HCEC 1CT (cell line): ENCODE measurements at regions not wholly inside any gene's neighbourhood (a gene's known extent, or its start where the extent isn't known, plus 50 kb on each side); places are given as distances from the start of the nearest gene placed in this dataset.
"Not testable (repeated sequence)": the region's sequence is repeated elsewhere in the genome, so short reads cannot be mapped to it uniquely, and the experiment has no call there.

Experiments
- DNase-seq: peaks from one replicate; pipeline ENCODE4 v3.0.0-alpha.2; 2017

DNA sequence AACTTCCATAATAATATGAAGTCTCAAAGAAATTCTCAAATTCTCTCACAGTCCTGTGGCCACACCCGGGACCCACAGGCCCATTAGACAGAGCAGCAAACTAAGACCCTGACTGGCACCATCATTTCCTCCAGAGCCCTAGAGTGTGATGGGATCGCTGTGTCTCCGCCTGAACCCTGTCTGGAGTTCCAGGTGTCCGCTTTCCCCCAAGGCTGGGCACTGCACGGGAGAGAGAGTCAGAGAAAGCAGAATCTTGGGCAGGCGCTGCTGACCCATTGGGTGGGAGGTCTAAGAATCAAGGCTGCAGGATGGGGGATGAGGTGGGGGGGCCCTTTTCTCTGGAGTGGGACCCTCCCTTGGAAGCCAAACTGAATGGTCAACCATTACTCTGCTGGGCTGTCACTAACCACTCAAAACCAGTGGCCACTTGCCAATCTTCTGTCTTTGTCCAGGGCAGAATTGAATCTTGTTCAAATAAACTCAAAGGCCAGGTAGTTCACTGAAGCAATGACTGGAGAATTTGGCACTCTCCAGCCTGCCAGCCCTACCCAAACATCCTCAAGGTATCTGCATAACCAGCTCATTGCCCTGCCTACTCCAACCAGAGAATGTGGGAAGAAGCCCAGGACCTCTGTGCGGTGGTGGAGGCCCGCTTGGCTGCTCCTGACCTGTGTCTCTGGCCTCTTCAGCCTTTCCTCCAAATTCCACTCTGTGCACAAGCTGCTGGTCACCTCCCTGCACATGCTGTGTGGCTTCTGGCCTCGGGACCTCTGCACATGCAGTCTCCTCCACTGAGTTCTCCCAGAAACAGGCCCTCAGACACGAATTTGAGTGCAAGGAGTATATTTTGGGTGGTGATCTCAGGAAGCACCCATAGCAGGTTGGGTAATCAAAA is 141.1 kb downstream of the CEBPB start:
- no peak for DNase-seq

DNA sequence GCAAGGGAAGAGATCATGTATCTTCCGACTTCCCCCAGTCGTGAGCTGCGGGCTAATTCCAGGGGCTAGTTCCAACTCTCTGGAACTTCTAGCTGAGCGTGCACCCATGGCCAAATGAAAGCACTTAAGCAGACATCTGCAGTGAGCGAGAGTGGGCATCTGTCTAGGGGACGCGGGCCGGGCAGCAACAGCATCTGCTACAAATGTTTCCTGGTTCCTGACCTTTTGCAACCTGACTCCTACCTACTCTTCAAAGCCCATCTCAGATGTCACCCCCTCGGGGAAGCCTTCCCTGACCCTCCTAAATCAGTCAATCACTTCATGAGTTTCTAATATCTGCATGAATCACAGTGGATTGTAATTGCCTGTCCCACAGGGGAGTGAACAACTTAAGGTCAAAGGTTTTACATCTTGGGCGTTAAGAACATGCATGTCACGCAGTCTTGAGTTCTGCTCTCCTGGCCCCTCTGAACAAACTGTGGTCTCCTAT is 141.9 kb downstream of the CEBPB start:
- no peak for DNase-seq

DNA sequence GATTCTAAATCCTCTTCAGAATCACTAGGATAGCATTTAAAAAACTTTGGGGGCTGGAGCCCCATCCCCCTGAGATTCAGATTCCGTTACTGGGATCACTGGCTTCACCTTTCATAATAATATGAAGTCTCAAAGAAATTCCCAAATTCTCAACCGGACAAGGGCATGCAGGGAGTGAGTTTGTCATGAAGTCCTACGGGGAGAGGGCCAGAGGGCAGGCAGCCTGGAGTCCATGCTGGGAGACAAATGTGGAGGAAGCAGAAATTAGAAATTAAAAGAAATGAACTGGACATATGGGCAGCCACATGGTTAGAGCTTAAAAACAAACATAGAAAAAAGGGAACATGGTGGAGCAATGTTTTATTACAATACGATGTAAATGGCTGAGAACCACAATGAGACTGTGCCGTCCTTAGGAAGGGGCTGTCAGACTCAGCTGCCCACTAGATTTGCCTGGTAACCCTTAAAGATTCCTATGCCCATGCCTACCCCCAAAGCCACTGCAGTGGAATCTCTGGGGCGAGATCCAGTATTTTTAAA is 142.6 kb downstream of the CEBPB start:
- no peak for DNase-seq

GRCh38 chr20:50333812-50334211 is 143.2 kb downstream of the CEBPB start:
- peak; percentile 94 for DNase-seq

- not testable (repeated sequence) for DNase-seq
Observed at GRCh38 chr20:50334512-50334911, 143.9 kb downstream of the CEBPB start.

- peak; percentile 27 for DNase-seq
Observed at GRCh38 chr20:50335105-50335504, 144.5 kb downstream of the CEBPB start.

DNA sequence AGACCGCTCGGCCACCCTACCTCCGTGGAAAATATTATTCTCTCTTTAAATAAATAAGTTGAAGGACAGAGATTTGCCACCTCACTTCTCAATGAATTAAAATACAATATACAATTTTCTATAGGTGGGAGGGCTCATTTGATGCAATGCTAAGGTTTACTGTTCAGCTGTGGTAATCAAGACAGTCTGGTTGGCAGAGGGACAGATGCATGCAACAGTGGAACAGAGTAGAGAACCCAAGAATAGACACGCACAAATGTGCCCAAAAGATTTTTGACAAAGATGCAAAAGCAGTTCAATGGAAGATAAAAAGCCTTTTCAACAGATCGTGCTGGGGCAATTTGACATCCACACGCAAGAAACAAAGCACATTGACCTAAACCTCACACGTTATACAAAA is 145.2 kb downstream of the CEBPB start:
- DNase-seq: no peak

DNA sequence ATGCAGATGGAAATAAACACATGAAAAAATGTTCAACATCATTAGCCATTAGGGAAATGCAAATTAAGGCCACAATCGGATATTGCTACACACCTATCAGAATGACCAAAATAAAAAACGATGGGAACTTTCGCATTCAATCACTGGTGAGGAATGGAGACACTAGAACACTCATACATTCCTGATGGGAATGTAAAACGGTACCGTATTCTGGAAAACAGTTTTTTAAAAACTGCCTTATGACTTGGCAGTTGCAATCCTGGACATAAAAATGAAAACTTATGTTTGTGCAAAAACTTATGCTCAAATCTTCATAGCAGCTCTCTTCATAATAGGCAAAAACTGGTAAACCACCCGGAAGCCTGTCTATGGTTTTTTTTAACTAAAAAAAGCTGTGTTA is 146.0 kb downstream of the CEBPB start:
- DNase-seq: peak; percentile 22

DNA sequence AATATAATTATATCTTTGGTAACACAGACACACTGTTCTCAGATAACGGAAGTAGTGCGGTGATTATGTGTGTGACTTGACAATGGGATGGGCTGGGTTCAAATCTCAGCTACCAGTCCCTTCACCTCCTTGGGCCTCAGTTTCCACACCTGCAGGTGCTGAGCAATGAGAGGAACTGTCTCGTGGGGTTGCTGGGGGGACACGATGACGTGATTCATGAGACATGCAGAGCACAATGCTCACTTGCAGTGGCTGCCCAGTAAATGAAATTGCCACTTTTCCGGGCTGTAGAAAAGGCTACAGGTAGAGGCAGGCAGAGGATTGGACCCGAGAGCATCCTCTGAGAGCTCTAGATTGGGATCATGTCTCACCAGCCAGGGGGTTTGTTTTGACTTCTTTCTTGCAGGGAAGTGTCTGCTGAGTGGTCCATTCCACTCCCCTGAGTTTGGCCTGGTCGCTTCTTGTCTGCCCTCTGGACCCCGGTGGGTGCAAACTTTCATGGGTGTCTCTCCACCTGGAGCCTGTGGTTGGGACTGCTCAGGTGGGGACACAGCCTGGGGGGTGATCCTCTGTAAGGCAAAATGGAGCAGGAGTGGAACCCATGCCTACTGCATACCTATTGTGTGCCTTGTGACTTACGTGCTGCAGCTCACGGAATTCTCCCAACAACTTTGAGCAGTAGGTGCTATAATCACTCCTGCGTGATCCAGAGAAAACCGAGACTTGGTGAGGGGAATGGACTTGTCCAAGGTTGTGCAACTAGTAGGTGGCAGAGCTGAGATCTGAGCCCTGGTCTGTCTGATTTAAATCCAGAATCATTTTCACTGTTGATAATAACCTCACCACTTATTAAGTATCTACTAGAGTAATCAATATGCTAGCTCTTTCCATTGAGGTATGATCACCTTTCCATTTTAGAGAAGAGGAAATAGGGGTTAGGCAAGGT is 147.2 kb downstream of the CEBPB start:
- no peak for DNase-seq

DNA sequence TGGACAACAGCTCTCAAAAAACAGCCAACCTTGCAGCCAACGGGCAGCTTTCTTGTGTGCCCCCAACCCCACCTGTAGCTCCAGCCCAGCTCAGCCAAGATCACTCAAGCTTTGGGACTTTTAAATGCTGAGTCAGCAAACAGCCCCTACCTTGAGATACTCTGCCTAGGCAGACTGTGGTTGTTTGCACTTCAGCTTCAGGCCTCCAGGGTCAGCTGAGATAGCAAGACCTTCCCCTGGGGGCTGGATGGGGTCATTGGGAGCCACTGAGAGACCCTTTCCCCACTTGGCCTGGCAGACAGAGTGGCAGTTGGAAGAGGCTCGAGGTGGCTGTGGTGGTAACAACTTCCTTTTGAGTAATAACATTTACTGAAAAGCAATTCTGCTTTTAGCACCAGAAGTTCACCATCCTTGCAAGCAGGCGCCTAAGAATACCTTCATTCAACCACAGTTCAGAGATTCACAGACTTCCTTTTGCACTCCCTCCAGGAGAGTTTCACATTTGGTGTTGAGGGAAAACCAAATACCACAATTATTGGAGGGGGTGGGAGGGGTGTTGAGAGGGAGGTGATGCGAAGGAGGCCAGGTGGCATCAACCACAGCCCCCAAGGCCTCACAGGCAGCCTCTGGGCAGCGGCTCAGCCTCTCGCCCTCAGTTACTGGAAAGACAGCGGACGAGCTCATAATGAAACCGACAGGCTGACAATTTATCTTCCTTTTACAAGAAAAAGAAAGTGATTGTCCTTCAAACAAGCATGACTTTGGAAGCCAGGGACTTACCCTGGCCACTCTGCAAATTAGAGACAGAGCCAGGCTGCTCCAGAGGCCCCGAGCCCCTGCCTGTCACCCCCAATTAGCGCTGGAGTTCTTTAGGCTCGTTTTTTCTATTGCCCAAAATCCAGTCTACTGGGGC is 148.1 kb downstream of the CEBPB start:
- no peak for DNase-seq

DNA sequence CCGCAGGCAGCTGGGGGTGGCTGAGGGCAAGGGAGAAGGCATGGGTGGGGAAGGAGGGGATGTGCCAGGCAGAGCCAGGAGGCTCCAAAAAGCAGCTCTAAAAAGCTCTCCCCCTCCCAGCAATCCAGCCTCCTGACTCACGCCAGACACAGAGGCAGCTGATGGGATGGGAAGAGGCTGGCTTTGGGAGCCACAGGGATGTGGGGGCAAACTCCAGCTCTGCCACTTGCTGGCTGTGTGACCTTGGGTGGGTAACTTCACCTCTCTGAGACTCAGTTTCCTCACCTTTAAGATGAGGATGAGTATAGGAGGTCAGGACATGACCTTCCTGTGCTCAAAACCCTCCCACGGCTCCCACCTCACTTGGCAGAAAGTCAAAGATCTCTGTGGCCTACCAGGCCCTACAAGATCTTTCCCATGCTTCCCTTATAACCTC is 148.9 kb downstream of the CEBPB start:
- peak; percentile 36 for DNase-seq

DNA sequence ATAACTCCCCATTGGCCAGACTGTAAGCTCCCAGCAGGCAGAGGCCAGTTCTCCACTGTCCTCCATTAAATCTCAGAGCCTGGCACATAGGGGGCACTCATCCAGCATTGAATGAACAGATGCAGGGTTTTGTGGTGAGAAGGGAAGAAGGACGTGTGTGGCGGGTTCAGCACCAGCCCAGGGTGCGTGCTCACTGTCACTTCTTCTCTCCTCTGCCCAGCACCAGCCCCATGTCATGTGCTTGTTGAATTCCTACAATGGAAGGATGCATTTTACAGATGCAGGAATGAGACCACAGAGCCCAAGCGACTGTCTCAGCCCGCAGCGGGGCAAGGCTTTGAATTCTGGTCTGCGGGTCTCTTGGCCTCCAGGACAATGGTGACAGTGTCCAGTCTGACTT is 149.9 kb downstream of the CEBPB start:
- no peak for DNase-seq

- no peak for DNase-seq
Observed at GRCh38 chr20:50341050-50341449, 150.4 kb downstream of the CEBPB start.

GRCh38 chr20:50341880-50342637 is 151.4 kb downstream of the CEBPB start:
- DNase-seq: no peak

DNA sequence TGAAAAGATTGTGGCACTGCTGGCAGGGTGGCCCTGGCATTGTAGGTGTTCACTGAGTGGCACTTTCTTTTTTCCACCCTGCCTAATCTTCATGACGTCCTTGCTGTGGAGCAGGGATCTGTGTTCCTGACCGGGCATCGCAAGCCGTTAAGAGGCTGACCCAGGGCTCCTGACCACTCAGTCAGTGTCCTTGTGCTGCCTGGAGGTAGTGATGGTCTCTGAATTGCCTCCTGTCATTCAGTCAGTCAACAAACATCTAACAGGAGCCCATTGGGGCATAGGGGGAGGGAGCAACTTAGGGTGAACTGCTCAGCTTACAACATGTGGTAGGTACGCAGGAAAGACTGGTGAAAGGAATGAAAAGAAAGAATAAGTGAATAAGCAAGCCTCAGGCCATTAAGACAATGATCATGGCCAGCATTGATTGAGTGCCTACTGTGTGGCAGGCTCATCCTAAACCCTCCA is 152.0 kb downstream of the CEBPB start:
- DNase-seq: no peak

DNA sequence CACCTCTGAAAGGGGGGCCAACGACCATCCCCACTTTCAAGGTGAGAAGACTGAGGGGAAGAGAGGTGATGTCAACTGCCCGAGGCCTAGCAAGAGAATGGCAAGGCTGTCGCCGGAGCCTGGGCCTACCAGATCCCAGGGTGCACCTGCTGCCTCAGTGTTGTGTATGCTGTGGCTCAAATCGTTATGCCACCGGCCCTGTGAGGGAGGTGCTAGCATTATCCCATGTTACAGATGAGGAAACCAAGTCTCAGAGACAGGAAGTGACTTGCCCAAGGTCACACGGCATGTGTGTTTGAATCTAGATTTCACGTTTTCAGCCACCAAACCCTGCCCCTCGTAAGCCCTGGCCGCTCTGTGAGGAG is 152.5 kb downstream of the CEBPB start:
- DNase-seq: no peak

GRCh38 chr20:50343490-50344179 is 153.0 kb downstream of the CEBPB start:
- DNase-seq: no peak

GRCh38 chr20:50344232-50345071 is 153.8 kb downstream of the CEBPB start:
- no peak for DNase-seq

- DNase-seq: no peak
Observed at GRCh38 chr20:50345712-50346373, 155.2 kb downstream of the CEBPB start.
